SK-N-SH treated with all-trans-retinoic acid at 6 μM for 48 hours (cell line): ENCODE measurements at regions not wholly inside any gene's neighbourhood (a gene's known extent, or its start where the extent isn't known, plus 50 kb on each side); places are given as distances from the start of the nearest gene placed in this dataset.

Experiments used
- ATAC-seq: fragments of 200-7000 bp; cut with Tn5 transposase; 3 replicates; pipeline ENCODE4 v1.9.1; 2020; ENCODE audit warnings: mild to moderate bottlenecking, moderate library complexity
- ARNTL ChIP-seq: fragments of 450-650 bp; formaldehyde crosslinking; IDR thresholded peaks from 2 replicates; pipeline ENCODE4 v1.5.0; 2020; ENCODE audit warnings: low read depth, mild to moderate bottlenecking, moderate library complexity, borderline replicate concordance
- BACH2 ChIP-seq: fragments of 250-450 bp; sonication (Bioruptor Pico); IDR thresholded peaks from 2 replicates; pipeline ENCODE4 v1.9.0; 2021; ENCODE audit warnings: mild to moderate bottlenecking, borderline replicate concordance
- CREB5 ChIP-seq: fragments of 250-450 bp; sonication (Bioruptor Pico); IDR thresholded peaks from 2 replicates; pipeline ENCODE4 v1.5.1; 2020; ENCODE audit warnings: low read depth, mild to moderate bottlenecking, moderate library complexity
- CSDC2 ChIP-seq: fragments of 250-450 bp; sonication (Bioruptor Pico); IDR thresholded peaks from 2 replicates; pipeline ENCODE4 v1.5.0; 2020; ENCODE audit warnings: mild to moderate bottlenecking, moderate library complexity
- CSRNP3 ChIP-seq: fragments of 250-450 bp; sonication (Bioruptor Pico); IDR thresholded peaks from 2 replicates; pipeline ENCODE4 v1.5.1; 2021; ENCODE audit warnings: mild to moderate bottlenecking, moderate library complexity
- ESRRG ChIP-seq: fragments of 250-450 bp; sonication (Bioruptor Pico); IDR thresholded peaks from 2 replicates; pipeline ENCODE4 v1.6.1; 2021; ENCODE audit warnings: mild to moderate bottlenecking
- GLIS3 ChIP-seq: fragments of 250-450 bp; sonication (Bioruptor Pico); IDR thresholded peaks from 2 replicates; pipeline ENCODE4 v1.5.0; 2020; ENCODE audit warnings: mild to moderate bottlenecking, moderate library complexity
- ISL1 ChIP-seq: fragments of 250-450 bp; sonication (Bioruptor Pico); IDR thresholded peaks from 2 replicates; pipeline ENCODE4 v2.1.2; 2022; ENCODE audit warnings: mild to moderate bottlenecking, moderate library complexity
- PATZ1 ChIP-seq: fragments of 250-450 bp; sonication (Bioruptor Pico); IDR thresholded peaks from 2 replicates; pipeline ENCODE4 v1.8.0; 2020; ENCODE audit warnings: mild to moderate bottlenecking, moderate library complexity, borderline replicate concordance
- RARB ChIP-seq: fragments of 250-450 bp; sonication (Bioruptor Pico); IDR thresholded peaks from 2 replicates; pipeline ENCODE4 v1.8.0; 2021; ENCODE audit warnings: mild to moderate bottlenecking, moderate library complexity
- TSHZ2 ChIP-seq: fragments of 250-450 bp; sonication (Bioruptor Pico); IDR thresholded peaks from 2 replicates; pipeline ENCODE4 v1.5.0; 2020; ENCODE audit warnings: mild to moderate bottlenecking, moderate library complexity
- ZC3H10 ChIP-seq: fragments of 250-450 bp; sonication (Bioruptor Pico); IDR thresholded peaks from 2 replicates; pipeline ENCODE4 v1.5.1; 2021; ENCODE audit warnings: mild to moderate bottlenecking, moderate library complexity
- ZFP3 ChIP-seq: fragments of 250-450 bp; sonication (Bioruptor Pico); IDR thresholded peaks from 2 replicates; pipeline ENCODE4 v1.5.0; 2020; ENCODE audit warnings: mild to moderate bottlenecking, moderate library complexity
- ZFP30 ChIP-seq: fragments of 450-650 bp; formaldehyde crosslinking; IDR thresholded peaks from 2 replicates; pipeline ENCODE4 v1.5.0; 2022; ENCODE audit warnings: mild to moderate bottlenecking, moderate library complexity
- ZNF565 ChIP-seq: fragments of 450-650 bp; formaldehyde crosslinking; conservative IDR thresholded peaks from 2 replicates; pipeline ENCODE4 v1.5.0; 2020; ENCODE audit warnings: low read depth, mild to moderate bottlenecking, moderate library complexity
- ZNF70 ChIP-seq: fragments of 450-650 bp; formaldehyde crosslinking; IDR thresholded peaks from 2 replicates; pipeline ENCODE4 v1.5.0; 2020; ENCODE audit warnings: mild to moderate bottlenecking, moderate library complexity
- ZNF8 ChIP-seq: fragments of 450-650 bp; formaldehyde crosslinking; IDR thresholded peaks from 2 replicates; pipeline ENCODE4 v1.5.0; 2020; ENCODE audit warnings: mild to moderate bottlenecking, moderate library complexity

- no peak for ATAC-seq
- no peak for TF ChIP-seq CREB5 (CRISPR knock-in tag)
- TF ChIP-seq ZNF565 (CRISPR knock-in tag) = no peak
Measured at GRCh38 chr12:88706286-88706685, 126.0 kb upstream of the KITLG start.

- TF ChIP-seq CREB5 (CRISPR knock-in tag) (no peak), PATZ1 (CRISPR knock-in tag) (no peak), ZFP30 (CRISPR knock-in tag) (no peak), BACH2 (no peak), ZNF8 (CRISPR knock-in tag) (no peak), CSRNP3 (CRISPR knock-in tag) (no peak), ZC3H10 (CRISPR knock-in tag) (no peak), ARNTL (CRISPR knock-in tag) (no peak), RARB (CRISPR knock-in tag) (no peak), ZNF70 (no peak), TSHZ2 (CRISPR knock-in tag) (no peak), CSDC2 (CRISPR knock-in tag) (no peak), ZNF565 (CRISPR knock-in tag) (no peak)
- no peak for ATAC-seq
Measured at GRCh38 chr12:88703790-88704189, 123.5 kb upstream of the KITLG start.

- no peak for ATAC-seq
- TF ChIP-seq ISL1 (CRISPR knock-in tag) (no peak), CSDC2 (CRISPR knock-in tag) (no peak)
Measured at GRCh38 chr12:88698471-88698870, 118.2 kb upstream of the KITLG start.

- TF ChIP-seq ESRRG (CRISPR knock-in tag) (no peak), GLIS3 (CRISPR knock-in tag) (no peak), ZFP3 (CRISPR knock-in tag) (no peak), RARB (CRISPR knock-in tag) (no peak), TSHZ2 (CRISPR knock-in tag) (no peak), ZFP30 (CRISPR knock-in tag) (no peak), ARNTL (CRISPR knock-in tag) (no peak), CSDC2 (CRISPR knock-in tag) (no peak), ZC3H10 (CRISPR knock-in tag) (no peak), ISL1 (CRISPR knock-in tag) (no peak)
- no peak for ATAC-seq
Measured at GRCh38 chr12:88693837-88694445, 113.7 kb upstream of the KITLG start.
